ENCODE measurements at regions not wholly inside any gene's neighbourhood (a gene's known extent, or its start where the extent isn't known, plus 50 kb on each side); places are given as distances from the start of the nearest gene placed in this dataset.

DNA sequence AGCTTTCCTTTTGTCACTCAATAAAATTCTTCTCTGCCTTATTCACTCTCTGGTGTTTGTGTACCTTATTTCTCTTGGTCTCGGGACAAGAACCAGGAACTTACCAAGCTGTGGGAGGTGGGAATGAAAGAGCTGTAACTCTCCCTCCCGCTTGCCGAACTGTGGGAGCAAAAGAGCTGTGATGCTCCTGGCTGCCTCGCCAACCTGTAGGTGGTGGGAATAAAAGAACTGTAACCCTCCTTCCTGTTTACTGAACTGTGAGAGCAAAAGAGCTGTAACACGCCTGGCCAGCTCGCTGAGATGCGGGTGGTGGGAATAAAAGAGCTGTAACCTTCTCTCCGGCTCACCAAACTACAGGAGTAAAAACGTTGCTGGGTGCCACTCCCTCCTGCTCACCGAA lies 314.1 kb upstream of the LRIG3 start:
- Histone ChIP-seq H3K27me3 (ENCODE audit: control insufficient read depth, insufficient read depth, low read length) (no peaks in the 10 kb centered on the region), H3K27ac (ENCODE audit: low read depth, low read length) (no peak overlapping the region), H3K9me3 (ENCODE audit: control insufficient read depth, insufficient read depth, low read length) (no peaks in the 10 kb centered on the region), H3K4me3 (ENCODE audit: low read depth, low read length) (no peak overlapping the region), H3K4me1 (ENCODE audit: control insufficient read depth, insufficient read depth, low read length) (no peaks in the 10 kb centered on the region), H3K36me3 (ENCODE audit: control insufficient read depth, insufficient read depth, low read length) (no peaks in the 10 kb centered on the region)
- WGBS (ENCODE audit: insufficient coverage), result 94% methylated on average over 7 of the region's 10 CpGs
- no peak for DNase-seq (ENCODE audit: low read depth in 4 of 6, low spot score in 6 of 6)

DNA sequence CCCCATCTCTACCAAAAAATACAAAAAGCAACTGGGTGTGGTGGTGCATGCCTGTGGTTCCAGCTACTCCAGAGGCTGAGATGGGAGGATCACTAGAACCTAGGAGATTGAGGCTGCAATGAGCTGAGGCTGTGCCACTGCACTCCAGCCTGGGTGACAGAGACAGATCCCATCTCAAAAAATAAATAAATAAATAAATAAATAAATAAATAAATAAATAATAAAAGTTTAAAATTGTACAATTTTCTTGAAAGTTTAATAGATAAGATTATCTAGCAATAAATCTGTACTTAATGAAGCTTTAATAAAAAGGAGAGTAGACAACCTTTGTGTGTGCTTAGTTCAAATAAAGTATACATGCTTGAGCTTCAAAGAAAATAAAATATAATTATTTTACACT lies 310.0 kb upstream of the LRIG3 start:
- no peaks in the 10 kb centered on the region for H3K36me3 ChIP-seq (ENCODE audit: control insufficient read depth, insufficient read depth, low read length)
- no peak for DNase-seq (ENCODE audit: low read depth in 4 of 6, low spot score in 6 of 6)
- no peak overlapping the region for H3K27ac ChIP-seq (ENCODE audit: low read depth, low read length)
- no peak overlapping the region for H3K4me3 ChIP-seq (ENCODE audit: low read depth, low read length)
- no peaks in the 10 kb centered on the region for H3K27me3 ChIP-seq (ENCODE audit: control insufficient read depth, insufficient read depth, low read length)
- H3K4me1 ChIP-seq (ENCODE audit: control insufficient read depth, insufficient read depth, low read length), result no peaks in the 10 kb centered on the region
- no peaks in the 10 kb centered on the region for H3K9me3 ChIP-seq (ENCODE audit: control insufficient read depth, insufficient read depth, low read length)

DNA sequence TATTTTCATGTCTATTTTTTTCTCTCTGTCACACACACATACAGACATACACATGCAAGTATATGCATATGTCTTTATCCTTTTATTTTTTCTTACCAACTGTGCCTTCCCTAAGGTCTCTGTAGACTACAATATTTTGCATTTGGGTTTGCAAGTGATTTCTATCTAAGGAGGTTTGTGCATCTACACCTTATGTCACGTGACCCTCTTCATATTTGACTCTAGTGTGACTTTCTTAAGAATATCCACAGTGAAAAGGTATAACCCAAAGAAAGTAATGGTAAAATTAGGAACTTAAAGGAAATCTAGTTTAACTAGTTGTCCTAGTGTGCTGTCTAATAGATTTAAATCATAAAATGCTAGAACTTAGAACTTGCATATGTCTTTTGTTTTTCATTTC lies 298.8 kb upstream of the LRIG3 start:
- DNase-seq (ENCODE audit: low read depth in 4 of 6, low spot score in 6 of 6), result no peak
- no CpG with 5 or more reads among the region's 1 CpG for WGBS (ENCODE audit: insufficient coverage)

DNA sequence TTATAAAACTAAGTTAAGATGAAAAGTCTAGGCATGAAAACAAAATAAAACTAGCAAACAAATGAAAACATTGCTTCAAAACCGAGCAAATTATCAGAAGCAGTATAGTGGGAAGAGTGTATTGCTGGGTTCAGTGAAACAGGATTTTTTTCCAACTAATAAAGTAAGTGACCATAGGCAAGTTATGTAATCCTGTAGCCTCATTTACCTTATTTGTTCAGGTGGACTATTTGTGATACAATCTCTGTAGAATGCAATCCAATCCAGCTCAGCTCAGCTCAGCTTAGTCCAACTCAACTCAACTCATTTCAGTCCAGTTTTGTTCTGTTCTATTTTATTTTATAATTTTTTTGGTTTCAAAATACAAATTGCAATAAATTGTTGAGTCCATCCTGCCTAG lies 276.7 kb upstream of the LRIG3 start:
- Histone ChIP-seq H3K4me1 (ENCODE audit: control insufficient read depth, insufficient read depth, low read length) (no peaks in the 10 kb centered on the region), H3K27me3 (ENCODE audit: control insufficient read depth, insufficient read depth, low read length) (no peaks in the 10 kb centered on the region), H3K4me3 (ENCODE audit: low read depth, low read length) (no peak overlapping the region), H3K27ac (ENCODE audit: low read depth, low read length) (no peak overlapping the region), H3K36me3 (ENCODE audit: control insufficient read depth, insufficient read depth, low read length) (no peaks in the 10 kb centered on the region), H3K9me3 (ENCODE audit: control insufficient read depth, insufficient read depth, low read length) (no peaks in the 10 kb centered on the region)
- no CpG with 5 or more reads among the region's 1 CpG for WGBS (ENCODE audit: insufficient coverage)
- no peak for DNase-seq (ENCODE audit: low read depth in 4 of 6, low spot score in 6 of 6)

More for the DNA sequence above, 298.8 kb upstream of the LRIG3 start:
- no peak overlapping the region for H3K4me3 ChIP-seq (ENCODE audit: low read depth, low read length)
- H3K27me3 ChIP-seq (ENCODE audit: control insufficient read depth, insufficient read depth, low read length), result no peaks in the 10 kb centered on the region
- H3K9me3 ChIP-seq (ENCODE audit: control insufficient read depth, insufficient read depth, low read length), result no peaks in the 10 kb centered on the region
- no peaks in the 10 kb centered on the region for H3K4me1 ChIP-seq (ENCODE audit: control insufficient read depth, insufficient read depth, low read length)
- H3K36me3 ChIP-seq (ENCODE audit: control insufficient read depth, insufficient read depth, low read length), result no peaks in the 10 kb centered on the region
- H3K27ac ChIP-seq (ENCODE audit: low read depth, low read length), result no peak overlapping the region

DNA sequence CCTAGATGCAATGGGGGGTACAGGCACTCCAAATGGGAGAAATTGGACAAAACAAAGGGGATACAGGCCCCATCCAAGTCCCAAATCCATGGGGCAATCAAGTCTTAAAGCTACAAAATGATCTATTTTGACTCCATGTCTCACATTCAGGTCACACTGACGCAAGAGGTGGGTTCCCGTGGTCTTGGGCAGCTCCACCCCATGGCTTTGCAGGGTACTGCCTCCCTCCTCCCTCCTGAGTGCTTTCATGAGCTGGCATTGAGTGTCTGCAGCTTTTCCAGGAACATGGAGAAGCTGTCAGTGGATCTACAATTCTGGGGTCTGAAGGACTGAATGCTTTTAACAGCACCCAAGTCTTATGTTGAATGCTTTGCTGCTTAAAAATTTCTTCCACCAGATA lies 274.5 kb upstream of the LRIG3 start:
- Histone ChIP-seq H3K27me3 (ENCODE audit: control insufficient read depth, insufficient read depth, low read length) (no peaks in the 10 kb centered on the region), H3K9me3 (ENCODE audit: control insufficient read depth, insufficient read depth, low read length) (no peaks in the 10 kb centered on the region), H3K36me3 (ENCODE audit: control insufficient read depth, insufficient read depth, low read length) (no peaks in the 10 kb centered on the region), H3K27ac (ENCODE audit: low read depth, low read length) (no peak overlapping the region), H3K4me3 (ENCODE audit: low read depth, low read length) (no peak overlapping the region), H3K4me1 (ENCODE audit: control insufficient read depth, insufficient read depth, low read length) (no peaks in the 10 kb centered on the region)
- 77% methylated on average over 2 of the region's 2 CpGs for WGBS (ENCODE audit: insufficient coverage)
- DNase-seq (ENCODE audit: low read depth in 4 of 6, low spot score in 6 of 6), result no peak

DNA sequence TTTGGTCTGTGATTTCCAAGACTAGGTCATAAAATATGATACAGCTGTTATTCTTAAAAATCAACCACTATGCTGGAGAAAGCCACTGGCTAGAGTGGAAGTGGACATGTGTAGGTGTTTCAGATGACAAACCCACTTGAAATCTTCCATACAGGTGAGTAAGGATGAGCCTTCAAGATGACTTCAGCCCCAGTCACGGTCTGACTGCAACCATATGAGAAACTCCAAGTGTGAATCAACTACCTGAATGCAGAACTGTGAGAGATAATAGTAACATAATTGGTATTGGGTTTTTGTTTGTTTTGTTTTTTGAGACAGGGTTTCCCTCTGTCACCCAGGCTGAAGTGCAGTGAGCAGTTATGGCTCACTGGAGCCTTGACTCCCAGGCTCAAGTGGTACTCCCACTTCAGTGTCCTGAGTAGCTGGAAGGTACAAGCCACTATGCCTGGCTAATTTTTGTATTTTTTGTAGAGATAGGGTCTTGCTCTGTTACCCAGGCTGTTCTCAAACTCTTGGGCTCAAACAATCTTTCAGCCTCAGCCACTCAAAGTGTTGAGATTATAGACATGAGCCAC lies 273.3 kb upstream of the LRIG3 start:
- Histone ChIP-seq H3K27me3 (ENCODE audit: control insufficient read depth, insufficient read depth, low read length) (no peaks in the 10 kb centered on the region), H3K4me1 (ENCODE audit: control insufficient read depth, insufficient read depth, low read length) (no peaks in the 10 kb centered on the region), H3K9me3 (ENCODE audit: control insufficient read depth, insufficient read depth, low read length) (no peaks in the 10 kb centered on the region), H3K36me3 (ENCODE audit: control insufficient read depth, insufficient read depth, low read length) (no peaks in the 10 kb centered on the region), H3K4me3 (ENCODE audit: low read depth, low read length) (no peak overlapping the region), H3K27ac (ENCODE audit: low read depth, low read length) (no peak overlapping the region)
- WGBS (ENCODE audit: insufficient coverage), result 71% methylated on average over 1 of the region's 1 CpG
- DNase-seq (ENCODE audit: low read depth in 4 of 6, low spot score in 6 of 6), result no peak

DNA sequence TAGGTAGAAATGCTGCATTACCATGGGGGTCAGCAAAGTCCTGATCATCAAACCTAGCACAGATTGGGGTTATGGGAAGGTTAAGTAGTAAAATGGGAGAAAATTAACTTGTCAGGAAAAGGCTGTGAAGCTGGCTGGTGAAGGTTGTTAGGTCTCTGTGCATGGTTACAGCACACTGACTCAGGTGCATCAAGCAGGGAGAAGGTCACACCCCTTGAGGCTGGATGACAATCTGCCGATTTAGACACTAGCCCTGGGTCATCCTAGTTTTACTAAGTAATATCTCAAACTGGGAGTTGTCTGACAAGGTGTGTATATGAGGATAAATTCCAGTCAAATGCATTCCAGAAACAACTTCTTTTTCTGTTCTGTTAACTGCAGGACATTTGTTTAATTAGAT lies 271.1 kb upstream of the LRIG3 start:
- Histone ChIP-seq H3K27me3 (ENCODE audit: control insufficient read depth, insufficient read depth, low read length) (no peaks in the 10 kb centered on the region), H3K9me3 (ENCODE audit: control insufficient read depth, insufficient read depth, low read length) (no peaks in the 10 kb centered on the region), H3K36me3 (ENCODE audit: control insufficient read depth, insufficient read depth, low read length) (no peaks in the 10 kb centered on the region), H3K4me3 (ENCODE audit: low read depth, low read length) (no peak overlapping the region), H3K4me1 (ENCODE audit: control insufficient read depth, insufficient read depth, low read length) (no peaks in the 10 kb centered on the region), H3K27ac (ENCODE audit: low read depth, low read length) (no peak overlapping the region)
- no peak for DNase-seq (ENCODE audit: low read depth in 4 of 6, low spot score in 6 of 6)
- no CpG with 5 or more reads among the region's 1 CpG for whole genome bisulfite sequencing (ENCODE audit: insufficient coverage)

DNA sequence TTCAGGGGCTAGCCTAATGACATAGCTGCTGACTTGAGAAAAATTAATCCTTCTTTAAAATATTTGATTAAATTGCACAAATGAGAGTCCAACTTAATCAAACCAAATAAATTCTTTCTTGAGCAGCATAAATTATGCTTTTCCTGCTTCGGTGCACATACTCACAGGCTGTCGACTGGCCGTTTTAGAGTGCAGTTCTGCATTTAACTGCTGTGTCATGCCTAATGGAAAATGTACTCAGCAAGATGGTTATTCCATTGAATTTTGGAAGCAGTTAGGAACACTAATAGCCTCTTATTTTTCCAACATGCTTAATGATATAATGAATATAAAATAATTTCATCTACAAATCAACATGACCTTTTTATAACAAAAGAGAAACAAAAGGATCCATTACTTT lies 266.1 kb upstream of the LRIG3 start:
- peak in 2 of 6 donors; percentile 23 to 64 for DNase-seq (ENCODE audit: low read depth in 4 of 6, low spot score in 6 of 6)
- Histone ChIP-seq H3K4me3 (ENCODE audit: low read depth, low read length) (no peak overlapping the region), H3K27ac (ENCODE audit: low read depth, low read length) (no peak overlapping the region), H3K4me1 (ENCODE audit: control insufficient read depth, insufficient read depth, low read length) (no peaks in the 10 kb centered on the region), H3K27me3 (ENCODE audit: control insufficient read depth, insufficient read depth, low read length) (no peaks in the 10 kb centered on the region), H3K36me3 (ENCODE audit: control insufficient read depth, insufficient read depth, low read length) (no peaks in the 10 kb centered on the region), H3K9me3 (ENCODE audit: control insufficient read depth, insufficient read depth, low read length) (no peaks in the 10 kb centered on the region)
- WGBS (ENCODE audit: insufficient coverage), result no CpG with 5 or more reads among the region's 3 CpGs

DNA sequence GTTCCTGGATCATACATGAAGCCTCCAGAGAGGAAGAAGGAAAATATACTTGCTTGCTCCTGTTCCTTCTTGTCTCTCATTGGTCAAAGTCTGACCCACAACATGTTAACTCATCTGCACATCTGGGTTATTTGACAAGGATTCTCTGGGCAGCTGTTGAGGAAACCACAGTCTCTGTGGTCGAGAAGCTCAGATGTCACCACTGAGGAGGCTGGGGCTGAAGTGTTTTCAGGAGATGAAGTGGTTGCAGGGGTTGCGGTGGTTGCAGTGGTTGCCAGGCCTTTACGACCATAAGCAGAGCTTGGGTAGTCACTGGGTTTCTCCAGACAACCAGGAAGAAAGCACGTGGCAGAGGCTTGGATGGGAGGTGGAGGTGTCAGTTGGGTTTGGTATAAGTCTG lies 265.0 kb upstream of the LRIG3 start:
- H3K9me3 ChIP-seq (ENCODE audit: control insufficient read depth, insufficient read depth, low read length), result no peaks in the 10 kb centered on the region
- DNase-seq (ENCODE audit: low read depth in 4 of 6, low spot score in 6 of 6), result no peak
- H3K4me3 ChIP-seq (ENCODE audit: low read depth, low read length), result no peak overlapping the region
- no peaks in the 10 kb centered on the region for H3K4me1 ChIP-seq (ENCODE audit: control insufficient read depth, insufficient read depth, low read length)
- H3K36me3 ChIP-seq (ENCODE audit: control insufficient read depth, insufficient read depth, low read length), result no peaks in the 10 kb centered on the region
- no peaks in the 10 kb centered on the region for H3K27me3 ChIP-seq (ENCODE audit: control insufficient read depth, insufficient read depth, low read length)
- H3K27ac ChIP-seq (ENCODE audit: low read depth, low read length), result no peak overlapping the region
- WGBS (ENCODE audit: insufficient coverage), result 87% methylated on average over 3 of the region's 4 CpGs

DNA sequence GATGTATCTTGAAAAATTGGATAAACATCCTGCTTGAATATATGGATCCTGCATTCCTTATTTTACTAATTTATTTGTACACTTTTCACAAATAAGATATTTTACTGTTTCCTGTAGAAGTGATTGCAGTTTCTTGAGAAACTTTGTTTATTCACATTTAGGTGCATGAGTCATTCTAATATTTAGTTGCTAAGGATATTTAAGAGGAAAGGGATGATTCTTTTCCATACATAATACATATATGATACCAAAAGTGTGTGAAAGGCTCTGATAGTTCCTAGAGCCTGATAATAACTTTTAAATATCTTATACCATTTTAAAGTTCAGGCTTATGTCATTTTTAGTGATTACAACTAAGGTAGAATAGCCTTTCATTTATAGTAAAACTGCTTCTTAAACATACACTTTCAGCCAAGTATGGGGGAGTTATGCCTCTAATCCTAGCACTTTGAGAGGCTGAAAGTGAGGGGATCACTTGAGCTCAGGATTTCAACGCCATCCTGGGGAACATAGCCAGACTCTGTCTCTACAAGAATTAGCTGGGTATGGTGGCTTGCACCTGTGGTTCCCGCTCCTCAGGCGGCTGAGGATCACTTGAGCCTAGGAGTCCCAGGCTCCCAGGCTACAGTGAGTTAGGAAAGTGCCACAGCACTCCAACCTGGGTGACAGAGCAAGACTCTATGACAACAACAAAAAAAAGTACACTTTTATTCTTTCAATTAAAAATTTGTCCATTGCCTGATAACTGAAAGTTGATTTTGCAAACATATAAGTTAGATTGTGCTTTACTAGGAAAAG lies 262.6 kb upstream of the LRIG3 start:
- Histone ChIP-seq H3K27me3 (ENCODE audit: control insufficient read depth, insufficient read depth, low read length) (no peaks in the 10 kb centered on the region), H3K36me3 (ENCODE audit: control insufficient read depth, insufficient read depth, low read length) (no peaks in the 10 kb centered on the region), H3K4me1 (ENCODE audit: control insufficient read depth, insufficient read depth, low read length) (no peaks in the 10 kb centered on the region), H3K27ac (ENCODE audit: low read depth, low read length) (no peak overlapping the region), H3K4me3 (ENCODE audit: low read depth, low read length) (no peak overlapping the region), H3K9me3 (ENCODE audit: control insufficient read depth, insufficient read depth, low read length) (no peaks in the 10 kb centered on the region)
- no peak for DNase-seq (ENCODE audit: low read depth in 4 of 6, low spot score in 6 of 6)
- 80% methylated on average over 1 of the region's 3 CpGs for WGBS (ENCODE audit: insufficient coverage)

Data from spinal cord (tissue), 9 donors.